ENCODE measurements at regions not wholly inside any gene's neighbourhood (a gene's known extent, or its start where the extent isn't known, plus 50 kb on each side); places are given as distances from the start of the nearest gene placed in this dataset.
A peak's percentile ranks its signal among the peaks of the same experiment; 100 is the strongest.

DNA sequence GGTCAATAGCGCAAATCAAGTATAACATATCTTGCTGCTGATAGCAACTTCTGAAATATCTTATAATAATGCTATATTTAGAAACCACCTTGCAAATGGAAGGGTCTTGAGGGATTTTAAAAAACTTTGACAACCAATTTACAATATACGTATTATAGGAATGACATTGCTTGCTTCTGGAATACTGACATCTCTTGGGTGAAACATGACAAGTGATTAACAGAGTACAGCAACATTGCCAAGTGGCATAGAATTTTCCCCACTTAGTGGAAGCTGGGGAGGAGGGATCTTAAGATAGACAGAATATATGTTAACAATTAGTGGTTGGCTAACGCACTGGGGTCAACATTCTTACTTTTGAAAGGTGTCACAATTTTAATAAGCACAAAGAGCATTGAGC lies 133.6 kb upstream of the TMEFF2 start:
- Histone ChIP-seq H3K4me3 (no peak overlapping the region), H3K27ac (no peak overlapping the region), H3K27me3 (replicated peaks in 1 of 7) (no peaks in the 10 kb centered on the region), H3K4me1 (peaks cover 0 to 5% (median 0%) of the 10 kb centered on the region in 6 donors), H3K36me3 (no peaks in the 10 kb centered on the region), H3K9me3 (no peaks in the 10 kb centered on the region)
- DNase-seq, result no peak
- TF ChIP-seq POLR2A (IDR thresholded peaks at IDR 0.05) (no peak), CTCF (IDR thresholded peaks at IDR 0.05 in 8 of 11, conservative IDR thresholded peaks at IDR 0.05 in 3 of 11) (no peak)
- intact Hi-C loops (cut with DNase I; ENCODE audit: low total_unique reads), result no loop called here
- WGBS, 5 donors, result 85 to 94% (median 90%) methylated on average over 3 of the region's 3 CpGs

- H3K4me3 ChIP-seq, result no peak overlapping the region
- intact Hi-C loops (cut with DNase I; ENCODE audit: low total_unique reads), result no loop called here
- no peak overlapping the region for H3K27ac ChIP-seq
- no peak for DNase-seq
- no peaks in the 10 kb centered on the region for H3K27me3 ChIP-seq (replicated peaks in 1 of 7)
- TF ChIP-seq POLR2A (IDR thresholded peaks at IDR 0.05), result no peak
- TF ChIP-seq POLR2AphosphoS5 (IDR thresholded peaks at IDR 0.05), result no peak
- TF ChIP-seq CTCF (IDR thresholded peaks at IDR 0.05 in 8 of 11, conservative IDR thresholded peaks at IDR 0.05 in 3 of 11), result no peak
- WGBS, 5 donors, result 36 to 48% (median 42%) methylated on average over 1 of the region's 1 CpG
- H3K9me3 ChIP-seq, result no peaks in the 10 kb centered on the region
- no peaks in the 10 kb centered on the region for H3K36me3 ChIP-seq
- peaks cover 0 to 5% (median 0%) of the 10 kb centered on the region in 6 donors for H3K4me1 ChIP-seq
Observed at GRCh38 chr2:192327576-192327975, 132.8 kb upstream of the TMEFF2 start.

DNA sequence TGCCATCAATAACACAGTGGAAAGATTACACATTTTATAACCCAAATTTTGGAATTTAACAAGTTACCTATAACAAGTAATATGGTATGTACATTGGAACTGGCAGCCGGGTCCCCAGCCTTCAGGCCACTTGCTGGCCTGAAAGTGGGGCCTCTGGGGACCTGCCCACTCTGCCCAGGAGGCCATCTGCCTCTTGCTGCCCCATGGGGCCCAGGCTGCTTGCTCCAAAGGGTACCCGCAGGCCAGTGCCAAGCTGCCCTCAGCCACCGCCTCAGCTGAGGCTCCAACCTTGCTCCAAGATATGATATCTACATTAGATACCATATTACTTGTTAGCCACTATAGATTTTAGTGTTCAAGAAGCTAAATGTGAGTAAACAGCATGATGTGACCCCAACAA lies 120.8 kb upstream of the TMEFF2 start:
- WGBS, 5 donors, result 88 to 100% (median 88%) methylated on average over 2 to 3 of the region's 3 CpGs
- Histone ChIP-seq H3K36me3 (no peaks in the 10 kb centered on the region), H3K4me3 (no peak overlapping the region), H3K9me3 (peaks cover 0 to 14% (median 0%) of the 10 kb centered on the region in 8 donors), H3K27me3 (replicated peaks in 1 of 7) (no peaks in the 10 kb centered on the region), H3K4me1 (no peaks in the 10 kb centered on the region), H3K27ac (no peak overlapping the region)
- intact Hi-C loops (cut with DNase I; ENCODE audit: low total_unique reads), result no loop called here
- TF ChIP-seq CTCF (IDR thresholded peaks at IDR 0.05 in 8 of 11, conservative IDR thresholded peaks at IDR 0.05 in 3 of 11) (no peak), POLR2AphosphoS5 (IDR thresholded peaks at IDR 0.05) (no peak), POLR2A (IDR thresholded peaks at IDR 0.05) (no peak)
- DNase-seq, result peak; percentile 61

GRCh38 chr2:192314800-192315481 lies 120.2 kb upstream of the TMEFF2 start:
- no peak overlapping the region for H3K4me3 ChIP-seq
- H3K4me1 ChIP-seq, result no peaks in the 10 kb centered on the region
- H3K36me3 ChIP-seq, result no peaks in the 10 kb centered on the region
- no peaks in the 10 kb centered on the region for H3K27me3 ChIP-seq (replicated peaks in 1 of 7)
- TF ChIP-seq CTCF (IDR thresholded peaks at IDR 0.05 in 8 of 11, conservative IDR thresholded peaks at IDR 0.05 in 3 of 11) (no peak), POLR2AphosphoS5 (IDR thresholded peaks at IDR 0.05) (no peak), POLR2A (IDR thresholded peaks at IDR 0.05) (no peak)
- WGBS, 5 donors, result 88 to 91% (median 89%) methylated on average over 11 to 26 of the region's 26 CpGs
- H3K27ac ChIP-seq, result no peak overlapping the region
- DNase-seq, result peak; percentile 65
- intact Hi-C loops (cut with DNase I; ENCODE audit: low total_unique reads), result no loop called here
- peaks cover 0 to 14% (median 0%) of the 10 kb centered on the region in 8 donors for H3K9me3 ChIP-seq

All from spleen (tissue), 11 donors.